HG02623 (cell line): ENCODE measurements at regions not wholly inside any gene's neighbourhood (a gene's known extent, or its start where the extent isn't known, plus 50 kb on each side); places are given as distances from the start of the nearest gene placed in this dataset.
"Not testable (repeated sequence)": the region's sequence is repeated elsewhere in the genome, so short reads cannot be mapped to it uniquely, and the experiment has no call there.

Experiments
- ATAC-seq: cut with Tn5 transposase; IDR thresholded peaks from one replicate; pipeline ENCODE4 v1.9.1; 2021; ENCODE audit warnings: moderate library complexity; ENCODE audit not compliant: unreplicated experiment

- ATAC-seq, result not testable (repeated sequence)
These were observed 465.8 kb downstream of the PLCL1 start for GRCh38 chr2:198270157-198270556.

DNA sequence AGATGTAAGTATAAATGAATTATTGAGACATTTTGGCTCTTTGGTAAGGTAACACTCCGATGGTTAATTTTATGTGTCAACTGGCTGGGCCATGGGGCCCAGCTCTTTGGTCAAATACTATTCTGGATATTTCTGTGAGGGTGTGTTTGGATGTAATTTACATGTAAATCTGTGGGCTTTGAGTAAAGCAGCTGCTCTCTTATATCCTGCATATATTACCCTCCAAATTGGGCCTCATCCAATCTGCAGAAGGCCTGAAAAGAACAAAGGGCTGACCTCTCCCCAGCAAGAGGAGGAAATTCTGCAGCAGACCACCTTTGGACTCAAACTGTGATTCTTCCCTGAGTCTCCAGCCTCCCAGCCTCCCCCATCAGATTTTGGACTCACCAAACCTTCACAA is 464.1 kb downstream of the PLCL1 start:
- no peak for ATAC-seq

GRCh38 chr2:198259496-198259895 is 455.1 kb downstream of the PLCL1 start:
- ATAC-seq, result no peak

GRCh38 chr2:198254536-198255090 is 450.2 kb downstream of the PLCL1 start:
- no peak for ATAC-seq

DNA sequence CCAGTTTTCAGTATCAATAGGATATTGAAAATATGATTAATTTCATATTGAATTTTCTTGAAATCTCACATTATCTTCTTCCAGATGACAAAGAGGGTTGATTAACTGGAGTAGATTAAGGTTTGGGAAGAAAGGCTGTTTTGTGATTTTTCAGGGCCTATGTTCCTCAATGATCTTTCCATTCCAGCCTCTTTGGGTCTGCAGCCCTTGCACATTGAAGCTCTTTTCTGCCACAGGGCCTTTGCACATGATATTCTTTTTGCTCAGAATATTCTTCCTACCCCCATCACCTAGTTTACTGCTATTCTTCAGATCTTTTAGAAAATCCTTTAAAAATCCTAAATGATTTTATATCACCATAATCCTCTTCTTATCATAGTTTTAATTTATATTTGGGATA is 449.6 kb downstream of the PLCL1 start:
- no peak for ATAC-seq

DNA sequence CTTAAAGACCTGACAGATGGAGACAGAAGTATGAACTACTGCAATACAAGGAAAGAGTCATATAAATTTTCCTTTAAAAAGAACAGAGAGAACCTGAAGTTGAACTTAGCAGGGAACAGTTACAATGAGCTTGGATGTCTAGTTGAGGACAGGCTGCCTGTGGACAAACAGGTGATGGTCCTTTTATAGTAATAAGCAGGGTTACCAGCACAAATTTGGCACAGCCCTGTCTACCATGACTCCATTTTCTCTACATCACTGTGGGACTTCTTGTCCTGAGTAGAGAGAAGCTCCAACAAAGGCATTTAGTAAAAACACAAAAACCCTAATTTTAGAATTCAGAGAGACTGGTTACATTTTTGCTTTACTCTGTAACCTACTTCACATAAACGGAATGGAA is 448.1 kb downstream of the PLCL1 start:
- no peak for ATAC-seq

- no peak for ATAC-seq
These were observed 437.7 kb downstream of the PLCL1 start for GRCh38 chr2:198242093-198242492.

- no peak for ATAC-seq
These were observed 434.0 kb downstream of the PLCL1 start for GRCh38 chr2:198238429-198238828.

GRCh38 chr2:198236338-198236737 is 431.9 kb downstream of the PLCL1 start:
- ATAC-seq, result no peak

- ATAC-seq, result no peak
These were observed 427.9 kb downstream of the PLCL1 start for GRCh38 chr2:198232281-198232680.

GRCh38 chr2:198231562-198231961 is 427.2 kb downstream of the PLCL1 start:
- ATAC-seq, result no peak

DNA sequence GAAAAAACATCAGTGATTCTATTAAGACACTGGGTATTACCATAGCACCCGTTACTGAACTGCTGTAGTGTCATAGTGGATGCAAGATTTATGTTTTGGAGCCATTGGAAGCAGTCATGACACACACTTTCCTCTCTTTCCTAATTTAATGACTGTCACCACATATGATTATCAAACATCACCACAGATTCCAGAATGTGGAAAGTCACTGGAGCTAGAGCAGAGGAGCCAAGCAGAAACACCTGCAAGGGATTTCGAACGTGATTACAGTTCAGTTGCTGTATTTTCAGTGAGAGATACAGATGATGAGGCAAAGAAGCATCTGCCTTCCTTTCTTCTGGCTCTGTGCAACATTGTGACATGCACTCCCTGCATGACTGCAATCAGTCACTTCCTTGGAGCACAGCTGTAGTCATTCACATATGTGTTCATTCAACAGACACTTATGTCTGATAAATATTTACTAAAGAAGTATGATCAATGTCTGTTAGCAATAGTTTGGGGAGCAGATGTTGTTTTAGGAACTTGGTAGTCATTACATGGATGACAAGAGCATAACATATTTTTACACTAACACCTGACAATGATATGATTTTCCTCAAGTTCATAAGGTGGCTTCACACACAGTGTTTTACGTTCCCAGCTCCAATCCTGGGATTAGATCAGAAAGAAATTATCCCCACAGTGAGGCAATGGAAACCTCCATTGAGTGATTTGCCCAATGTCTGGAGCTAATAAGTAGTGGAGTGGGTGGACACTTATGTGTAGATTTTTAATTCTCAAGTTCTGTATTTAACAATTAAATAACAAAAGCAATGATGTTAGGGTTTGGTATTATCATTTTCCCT is 416.6 kb downstream of the PLCL1 start:
- ATAC-seq, result no peak

- no peak for ATAC-seq
These were observed 414.9 kb downstream of the PLCL1 start for GRCh38 chr2:198219292-198219691.

GRCh38 chr2:198214114-198214596 is 409.8 kb downstream of the PLCL1 start:
- no peak for ATAC-seq

GRCh38 chr2:198213253-198213652 is 408.9 kb downstream of the PLCL1 start:
- no peak for ATAC-seq

DNA sequence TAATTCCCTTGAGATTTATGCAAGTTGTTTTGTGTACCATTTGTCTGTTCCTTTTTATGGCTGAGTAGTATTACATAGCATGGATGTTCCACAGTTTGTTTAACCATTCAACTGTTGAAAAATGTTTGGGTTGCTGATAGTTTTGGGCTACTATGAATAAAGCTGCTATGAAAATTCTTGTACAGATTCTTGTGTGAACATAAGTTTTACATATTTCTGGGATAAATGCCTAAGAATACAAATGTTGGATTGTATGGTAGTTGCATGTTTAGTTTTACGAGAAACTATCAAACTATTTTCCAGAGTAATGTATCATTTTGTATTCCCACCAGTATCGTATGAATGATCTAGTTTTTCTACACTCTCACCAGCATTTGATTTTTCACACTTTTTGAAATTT is 407.3 kb downstream of the PLCL1 start:
- no peak for ATAC-seq

DNA sequence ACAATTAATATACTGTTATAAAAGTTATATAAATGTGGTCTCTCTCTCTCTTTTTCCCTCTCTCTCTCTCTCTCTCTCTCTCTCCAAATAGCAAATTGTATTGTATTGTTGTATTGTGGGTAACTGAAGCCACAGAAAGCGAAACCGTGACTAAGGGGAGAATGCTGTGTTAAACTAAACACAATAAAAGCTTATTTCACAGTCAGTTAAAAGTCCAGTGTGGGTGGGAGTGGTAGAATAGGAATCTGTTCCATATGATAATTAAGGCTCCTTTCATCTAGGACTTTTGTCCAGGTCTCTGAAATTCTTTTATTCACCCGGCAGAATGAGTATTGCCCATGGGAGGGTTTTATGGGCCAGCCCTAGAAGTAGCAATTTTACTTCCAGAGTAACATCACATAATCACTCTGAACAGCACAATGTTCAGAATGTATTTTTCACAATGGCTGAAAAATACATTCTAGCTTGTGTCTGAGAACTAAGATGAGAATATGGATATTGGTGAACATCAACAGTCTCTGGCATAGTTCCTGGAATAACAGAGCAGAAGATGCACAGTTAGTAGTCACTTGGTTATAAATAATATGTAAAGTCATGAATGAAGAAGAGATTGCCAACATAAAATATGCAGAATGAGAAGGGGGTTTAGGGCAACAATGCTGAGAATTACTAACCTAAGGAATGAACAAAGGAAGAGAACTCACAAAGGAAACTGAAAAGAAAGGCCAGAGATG is 399.1 kb downstream of the PLCL1 start:
- no peak for ATAC-seq
